ENCODE measurements at regions not wholly inside any gene's neighbourhood (a gene's known extent, or its start where the extent isn't known, plus 50 kb on each side); places are given as distances from the start of the nearest gene placed in this dataset.

DNA sequence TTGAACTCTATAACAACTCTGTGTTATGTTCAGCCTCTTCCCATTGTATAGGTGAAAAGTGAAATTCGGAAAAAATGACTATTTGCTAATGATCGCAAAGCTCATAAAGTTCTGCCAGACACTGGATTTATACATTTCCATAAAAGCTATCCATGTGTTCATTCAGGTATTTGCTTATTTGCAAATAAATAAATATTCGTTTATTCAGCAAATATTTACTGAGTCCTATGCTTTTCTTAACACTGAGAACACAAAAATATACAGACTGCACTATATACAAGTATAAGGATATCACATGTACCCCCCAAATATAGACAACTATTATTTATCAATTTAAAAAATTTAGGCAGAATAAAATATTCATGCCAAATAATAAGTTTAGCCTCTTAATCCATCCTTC lies 63.2 kb upstream of the ATP8B1 start:
- intact Hi-C loops (cut with DNase I, micrococcal nuclease) = no loop called here
- POLR2A ChIA-PET = no interaction called here
- ATAC-seq = no peak
- H3K27ac Mint-ChIP-seq = no peak overlapping the region
- no peaks in the 10 kb centered on the region for H3K4me1 Mint-ChIP-seq
- no peak overlapping the region for H3K4me3 Mint-ChIP-seq
- H3K27me3 Mint-ChIP-seq = peaks cover 11% of the 10 kb centered on the region
- peaks cover 2% of the 10 kb centered on the region for H3K9me3 Mint-ChIP-seq (ENCODE audit: low read depth)
- CTCF ChIA-PET = interaction anchor here (1.2 kb wide), 1 partner anchor 252 kb away, joined by 3 read pairs; no protein-coding TSS in a partner anchor
- H3K36me3 Mint-ChIP-seq (ENCODE audit: low read depth) = no peaks in the 10 kb centered on the region
- DNase-seq = no peak

DNA sequence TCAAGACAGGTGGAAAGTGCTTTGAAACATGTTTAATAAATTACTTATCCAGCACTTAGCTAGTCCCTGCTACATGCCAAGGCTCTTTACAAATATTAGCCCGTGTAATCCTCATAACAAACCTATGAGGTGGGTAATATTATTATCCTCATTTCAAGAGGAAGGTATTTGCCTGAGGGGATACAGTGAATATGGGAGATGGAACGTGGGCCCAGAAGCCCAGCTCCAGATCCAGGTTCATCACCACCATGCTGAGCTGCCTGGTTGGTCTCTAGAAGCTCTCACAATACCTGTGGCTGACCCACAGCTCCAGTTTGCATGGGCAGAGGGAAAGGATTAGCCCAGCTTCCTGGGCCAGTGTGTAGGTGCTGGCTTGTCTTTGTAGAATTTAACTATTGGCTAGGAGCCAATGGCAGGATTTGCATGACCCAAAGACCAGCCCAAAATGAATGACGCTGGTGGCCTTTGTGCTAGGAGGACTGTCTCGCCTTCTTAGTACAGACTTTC lies 61.6 kb upstream of the ATP8B1 start:
- POLR2A ChIA-PET = no interaction called here
- H3K4me1 Mint-ChIP-seq = no peaks in the 10 kb centered on the region
- DNase-seq = no peak
- H3K27me3 Mint-ChIP-seq = peaks cover 11% of the 10 kb centered on the region
- no peaks in the 10 kb centered on the region for H3K9me3 Mint-ChIP-seq (ENCODE audit: low read depth)
- ATAC-seq = no peak
- CTCF ChIA-PET = no interaction called here
- H3K36me3 Mint-ChIP-seq (ENCODE audit: low read depth) = no peaks in the 10 kb centered on the region
- no peak overlapping the region for H3K4me3 Mint-ChIP-seq
- H3K27ac Mint-ChIP-seq = no peak overlapping the region
- intact Hi-C loops (cut with DNase I, micrococcal nuclease) = no loop called here

DNA sequence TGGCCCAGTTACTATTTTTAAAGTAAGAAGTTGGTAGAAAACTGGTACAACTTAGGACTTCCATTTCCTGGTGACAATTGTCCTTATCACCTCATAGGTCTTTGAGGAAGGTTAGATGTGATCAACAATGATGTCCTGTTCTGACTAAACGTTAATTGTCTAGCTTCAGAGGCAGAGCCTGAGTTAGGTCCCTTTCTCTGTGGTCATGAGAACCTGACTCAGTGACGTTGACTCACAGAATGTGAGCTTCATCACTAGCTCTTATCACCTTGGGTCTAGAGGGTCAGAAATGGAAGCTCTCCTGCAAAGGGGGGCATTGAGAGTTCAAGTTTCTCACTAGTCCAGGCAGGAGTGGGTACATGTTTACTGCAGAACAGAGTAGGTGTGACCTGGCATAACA lies 60.6 kb upstream of the ATP8B1 start:
- DNase-seq (no peak), ATAC-seq (peak; percentile 61)
- Mint-ChIP-seq H3K36me3 (ENCODE audit: low read depth) (no peaks in the 10 kb centered on the region), H3K9me3 (ENCODE audit: low read depth) (no peaks in the 10 kb centered on the region), H3K27ac (no peak overlapping the region), H3K4me1 (no peaks in the 10 kb centered on the region), H3K4me3 (no peak overlapping the region), H3K27me3 (peaks cover 11% of the 10 kb centered on the region)
- ChIA-PET CTCF (interaction anchor here (1.0 kb wide), 1 partner anchor 18 kb away, joined by 4 read pairs; no protein-coding TSS in a partner anchor), POLR2A (no interaction called here)
- intact Hi-C loops (cut with DNase I, micrococcal nuclease) = no loop called here

DNA sequence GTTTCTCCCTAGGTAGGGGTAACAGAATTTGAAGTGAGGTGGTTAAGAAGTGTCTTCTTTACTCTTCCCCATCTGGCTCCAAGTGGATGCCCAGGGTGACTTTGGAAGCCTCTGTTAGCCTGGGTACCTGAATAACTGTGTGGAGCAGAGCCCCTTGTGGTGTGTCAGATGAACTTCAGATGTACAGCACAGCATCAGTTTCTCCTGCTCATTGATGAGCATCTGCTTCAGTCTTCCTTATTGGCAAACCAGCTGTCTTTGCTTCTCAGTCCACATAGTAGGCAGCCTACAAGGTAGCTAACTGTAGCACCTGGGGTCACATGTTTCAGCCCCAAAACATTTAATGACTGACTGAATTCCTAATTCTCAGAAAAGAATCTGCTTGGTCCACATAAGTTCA lies 56.2 kb upstream of the ATP8B1 start:
- no peaks in the 10 kb centered on the region for H3K4me1 Mint-ChIP-seq
- H3K27ac Mint-ChIP-seq = no peak overlapping the region
- no peaks in the 10 kb centered on the region for H3K9me3 Mint-ChIP-seq (ENCODE audit: low read depth)
- no peaks in the 10 kb centered on the region for H3K36me3 Mint-ChIP-seq (ENCODE audit: low read depth)
- ATAC-seq (peak; percentile 71), DNase-seq (peak; percentile 29)
- intact Hi-C loops (cut with DNase I, micrococcal nuclease) = loop anchor here in 1 of 2 experiments (2.0 kb wide), 1 partner anchor 229 kb away; no protein-coding TSS in a partner anchor
- H3K27me3 Mint-ChIP-seq = peaks cover 8% of the 10 kb centered on the region
- ChIA-PET CTCF (interaction anchor here (0.7 to 2.0 kb wide), 6 partner anchors 9 to 145 kb away, joined by 3 to 7 read pairs (median 4); no protein-coding TSS in a partner anchor), POLR2A (no interaction called here)
- H3K4me3 Mint-ChIP-seq = no peak overlapping the region

DNA sequence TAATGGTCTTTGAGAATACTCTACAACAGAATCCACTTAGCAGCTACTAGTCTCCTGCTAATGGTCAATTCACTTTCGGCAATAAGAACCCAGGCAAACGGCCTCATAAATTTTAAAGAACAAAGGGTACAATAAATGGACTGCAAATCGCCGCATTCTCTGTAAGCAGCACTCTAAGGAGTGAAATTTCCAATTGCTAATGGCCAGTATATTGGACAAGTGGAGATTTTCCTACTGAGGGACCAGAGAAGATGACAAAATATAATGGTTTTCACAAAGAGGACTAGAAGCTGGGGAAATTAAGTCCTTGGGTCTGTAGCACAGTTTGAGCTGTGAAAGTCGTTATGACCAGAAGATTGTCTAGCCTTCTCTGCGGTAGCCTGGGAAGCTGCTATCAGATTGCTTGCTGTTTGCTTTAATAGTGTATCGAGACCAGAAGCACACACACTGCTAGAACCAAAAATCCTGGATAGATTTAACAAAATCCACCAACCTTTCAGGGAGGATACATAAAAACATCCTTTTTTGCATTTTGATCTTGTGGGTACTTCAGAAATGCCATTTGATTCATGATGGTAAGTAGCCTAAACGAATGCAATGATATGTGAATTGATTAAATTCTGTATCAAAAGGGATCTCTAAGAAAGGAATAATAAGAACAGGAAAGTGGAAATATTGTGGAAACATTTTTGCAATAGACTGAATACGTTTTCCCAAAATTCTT lies 53.6 kb upstream of the ATP8B1 start:
- ChIA-PET POLR2A (no interaction called here), CTCF (interaction anchor here (0.7 to 1.1 kb wide), 3 partner anchors 25 to 267 kb away, joined by 3 read pairs; no protein-coding TSS in a partner anchor)
- Mint-ChIP-seq H3K4me3 (no peak overlapping the region), H3K27me3 (peaks cover 6% of the 10 kb centered on the region), H3K9me3 (ENCODE audit: low read depth) (no peaks in the 10 kb centered on the region), H3K27ac (no peak overlapping the region), H3K4me1 (no peaks in the 10 kb centered on the region), H3K36me3 (ENCODE audit: low read depth) (no peaks in the 10 kb centered on the region)
- intact Hi-C loops (cut with DNase I, micrococcal nuclease) = no loop called here
- ATAC-seq = no peak
- DNase-seq = no peak

DNA sequence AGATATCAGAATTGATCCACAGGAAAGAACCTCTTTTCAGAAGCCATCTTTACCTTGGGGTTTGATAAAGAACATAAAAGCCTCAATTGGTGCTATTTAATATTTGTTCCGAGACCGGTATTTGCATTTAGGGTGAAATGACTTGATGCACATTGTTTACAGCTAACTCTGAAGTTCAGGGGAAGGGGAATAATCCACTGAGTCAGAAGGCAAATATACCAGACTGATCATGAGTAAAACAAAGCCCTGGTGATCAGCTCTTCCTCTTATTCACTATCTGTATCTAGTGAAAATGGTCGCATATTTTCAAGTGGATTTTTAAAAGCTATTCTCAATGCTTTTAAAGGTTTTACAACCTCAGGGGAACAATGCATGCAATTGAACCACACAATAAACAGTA lies 53.0 kb upstream of the ATP8B1 start:
- no peak overlapping the region for H3K27ac Mint-ChIP-seq
- DNase-seq (no peak), ATAC-seq (no peak)
- H3K36me3 Mint-ChIP-seq (ENCODE audit: low read depth) = no peaks in the 10 kb centered on the region
- ChIA-PET CTCF (interaction anchor here (1.1 kb wide), 2 partner anchors 26 to 27 kb away, joined by 3 read pairs; no protein-coding TSS in a partner anchor), POLR2A (no interaction called here)
- no peak overlapping the region for H3K4me3 Mint-ChIP-seq
- no peaks in the 10 kb centered on the region for H3K9me3 Mint-ChIP-seq (ENCODE audit: low read depth)
- peaks cover 8% of the 10 kb centered on the region for H3K27me3 Mint-ChIP-seq
- H3K4me1 Mint-ChIP-seq = no peaks in the 10 kb centered on the region
- intact Hi-C loops (cut with DNase I, micrococcal nuclease) = no loop called here

DNA sequence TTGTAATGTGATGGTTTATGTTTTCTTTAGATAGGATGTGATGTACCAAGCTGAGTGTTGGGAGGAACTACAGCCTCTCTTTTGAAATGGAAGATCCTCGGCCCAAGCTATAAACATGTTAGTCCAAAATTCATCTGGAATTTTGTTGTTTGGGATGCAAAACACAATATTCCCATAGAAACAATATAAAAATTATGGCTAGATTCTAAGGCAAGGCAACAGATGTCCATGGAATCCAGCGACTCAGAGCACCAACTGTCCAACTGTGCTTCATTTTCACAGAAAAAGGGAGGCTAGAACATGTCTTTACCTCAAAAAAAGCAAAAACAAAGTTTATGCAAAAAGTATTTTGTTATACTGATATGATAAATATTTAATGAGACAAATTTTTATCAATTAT lies 52.4 kb upstream of the ATP8B1 start:
- no peak overlapping the region for H3K4me3 Mint-ChIP-seq
- no peak for ATAC-seq
- no peaks in the 10 kb centered on the region for H3K36me3 Mint-ChIP-seq (ENCODE audit: low read depth)
- POLR2A ChIA-PET = no interaction called here
- DNase-seq = no peak
- intact Hi-C loops (cut with DNase I, micrococcal nuclease) = no loop called here
- no peaks in the 10 kb centered on the region for H3K9me3 Mint-ChIP-seq (ENCODE audit: low read depth)
- H3K4me1 Mint-ChIP-seq = no peaks in the 10 kb centered on the region
- peaks cover 8% of the 10 kb centered on the region for H3K27me3 Mint-ChIP-seq
- CTCF ChIA-PET = interaction anchor here (1.0 to 1.1 kb wide), 2 partner anchors 27 to 98 kb away, joined by 3 read pairs; no protein-coding TSS in a partner anchor
- no peak overlapping the region for H3K27ac Mint-ChIP-seq

DNA sequence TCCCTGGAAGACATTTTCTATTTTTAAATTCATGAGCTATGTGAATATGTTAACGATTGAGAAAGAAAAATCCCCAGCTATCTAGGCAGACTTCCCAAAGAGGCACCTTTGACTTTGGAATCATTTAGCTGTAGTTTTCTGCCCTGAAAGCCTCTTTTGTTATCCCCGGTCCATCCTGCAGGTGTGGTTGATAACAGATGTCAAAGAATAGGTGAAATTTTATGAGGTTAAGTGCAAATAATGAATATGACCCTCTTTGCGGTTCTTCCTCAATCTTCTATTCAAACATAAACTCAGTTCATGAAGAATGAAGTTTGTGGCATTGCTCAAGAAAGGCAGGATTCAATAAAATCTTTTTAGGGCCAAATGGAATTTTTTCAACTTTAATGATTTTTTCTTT lies 51.6 kb upstream of the ATP8B1 start:
- Mint-ChIP-seq H3K4me1 (no peaks in the 10 kb centered on the region), H3K27me3 (peaks cover 10% of the 10 kb centered on the region), H3K9me3 (ENCODE audit: low read depth) (no peaks in the 10 kb centered on the region), H3K4me3 (no peak overlapping the region), H3K36me3 (ENCODE audit: low read depth) (no peaks in the 10 kb centered on the region), H3K27ac (no peak overlapping the region)
- intact Hi-C loops (cut with DNase I, micrococcal nuclease) = no loop called here
- ChIA-PET POLR2A (no interaction called here), CTCF (interaction anchor here (0.8 to 1.0 kb wide), 2 partner anchors 65 to 97 kb away, joined by 3 read pairs; no protein-coding TSS in a partner anchor)
- no peak for DNase-seq
- no peak for ATAC-seq

DNA sequence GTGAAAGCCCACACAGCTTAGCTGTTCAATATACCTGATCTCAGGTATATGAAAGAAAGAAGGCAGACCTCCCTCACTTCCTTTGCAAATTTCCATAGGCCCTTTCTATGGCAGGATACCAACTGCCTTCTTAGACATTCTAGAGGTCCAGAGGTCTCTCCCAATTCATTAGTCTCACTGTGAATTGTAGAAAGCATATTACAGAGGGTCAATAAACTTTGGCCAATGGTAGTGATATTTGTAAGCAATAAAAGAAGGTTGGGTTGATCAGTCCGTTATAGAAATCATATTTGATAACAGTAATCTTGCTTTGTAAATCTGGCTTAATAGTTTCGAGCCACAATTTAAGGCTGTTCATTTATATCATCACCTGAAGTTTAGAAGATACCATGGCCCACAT lies 50.7 kb upstream of the ATP8B1 start:
- POLR2A ChIA-PET = no interaction called here
- CTCF ChIA-PET = no interaction called here
- H3K4me1 Mint-ChIP-seq = no peaks in the 10 kb centered on the region
- no peak overlapping the region for H3K4me3 Mint-ChIP-seq
- peaks cover 13% of the 10 kb centered on the region for H3K27me3 Mint-ChIP-seq
- H3K9me3 Mint-ChIP-seq (ENCODE audit: low read depth) = no peaks in the 10 kb centered on the region
- DNase-seq (no peak), ATAC-seq (no peak)
- intact Hi-C loops (cut with DNase I, micrococcal nuclease) = no loop called here
- no peaks in the 10 kb centered on the region for H3K36me3 Mint-ChIP-seq (ENCODE audit: low read depth)
- H3K27ac Mint-ChIP-seq = no peak overlapping the region

DNA sequence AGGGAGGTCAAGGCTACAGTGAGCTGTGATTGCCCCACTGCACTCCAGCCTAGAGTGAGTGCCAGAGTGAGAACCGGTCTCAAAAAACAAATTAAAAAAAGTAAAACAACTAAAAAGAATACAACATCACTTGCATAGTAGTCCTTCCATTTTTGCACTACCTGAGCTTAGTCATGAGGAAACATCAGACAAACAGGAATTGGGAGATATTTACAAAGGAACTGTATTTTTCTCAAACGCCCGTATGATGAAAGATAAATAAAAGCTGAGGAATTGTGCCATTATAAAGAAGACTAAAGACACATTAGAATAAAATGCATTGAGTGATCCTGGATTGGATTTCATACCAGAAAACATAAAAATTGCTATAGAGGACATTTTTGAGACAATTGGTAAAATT lies 50.0 kb upstream of the ATP8B1 start:
- no peaks in the 10 kb centered on the region for H3K4me1 Mint-ChIP-seq
- H3K9me3 Mint-ChIP-seq (ENCODE audit: low read depth) = no peaks in the 10 kb centered on the region
- DNase-seq (no peak), ATAC-seq (no peak)
- CTCF ChIA-PET = no interaction called here
- POLR2A ChIA-PET = no interaction called here
- no peak overlapping the region for H3K27ac Mint-ChIP-seq
- no peak overlapping the region for H3K4me3 Mint-ChIP-seq
- H3K27me3 Mint-ChIP-seq = peaks cover 13% of the 10 kb centered on the region
- no peaks in the 10 kb centered on the region for H3K36me3 Mint-ChIP-seq (ENCODE audit: low read depth)
- intact Hi-C loops (cut with DNase I, micrococcal nuclease) = no loop called here
